ENCODE measurements at regions not wholly inside any gene's neighbourhood (a gene's known extent, or its start where the extent isn't known, plus 50 kb on each side); places are given as distances from the start of the nearest gene placed in this dataset.

- Histone ChIP-seq H3K27ac (ENCODE audit: low read length) (no peak overlapping the region), H3K4me1 (ENCODE audit: control insufficient read depth in 1 of 2, extremely low read depth in 1 of 2, insufficient read depth in 2 of 2, low read length in 2 of 2) (no peaks in the 10 kb centered on the region), H3K4me3 (ENCODE audit: control insufficient read depth in 1 of 2, extremely low read depth in 1 of 2, low read length in 1 of 2) (no peak overlapping the region), H3K9me3 (peaks cover 3% of the 10 kb centered on the region), H3K36me3 (ENCODE audit: control insufficient read depth in 2 of 2, extremely low read depth in 1 of 2, insufficient read depth in 1 of 2, low read length in 1 of 2) (no peaks in the 10 kb centered on the region), H3K27me3 (replicated peaks in 1 of 2; ENCODE audit: control insufficient read depth in 2 of 2, extremely low read depth in 1 of 2, insufficient read depth in 2 of 2, low read length in 1 of 2) (no peaks in the 10 kb centered on the region)
- Mint-ChIP-seq H3K4me1 (no peaks in the 10 kb centered on the region), H3K27ac (no peak overlapping the region), H3K36me3 (no peaks in the 10 kb centered on the region), H3K4me3 (no peak overlapping the region), H3K27me3 (no peaks in the 10 kb centered on the region), H3K9me3 (peaks cover 0 to 6% (median 5%) of the 10 kb centered on the region in 3 donors)
- no peak for ATAC-seq (replicated peaks in 1 of 4)
- no peak for DNase-seq
- POLR2A ChIA-PET = no interaction called here
- CTCF ChIA-PET = no interaction called here
Observed at GRCh38 chr14:48537600-48537999, 862.2 kb upstream of the MDGA2 start.

GRCh38 chr14:48536318-48536717, 860.9 kb upstream of the MDGA2 start:
- H3K27me3 Mint-ChIP-seq = no peaks in the 10 kb centered on the region
- Histone ChIP-seq H3K9me3 (peaks cover 3% of the 10 kb centered on the region), H3K27ac (ENCODE audit: low read length) (no peak overlapping the region), H3K4me1 (ENCODE audit: control insufficient read depth in 1 of 2, extremely low read depth in 1 of 2, insufficient read depth in 2 of 2, low read length in 2 of 2) (no peaks in the 10 kb centered on the region), H3K27me3 (replicated peaks in 1 of 2; ENCODE audit: control insufficient read depth in 2 of 2, extremely low read depth in 1 of 2, insufficient read depth in 2 of 2, low read length in 1 of 2) (no peaks in the 10 kb centered on the region), H3K36me3 (ENCODE audit: control insufficient read depth in 2 of 2, extremely low read depth in 1 of 2, insufficient read depth in 1 of 2, low read length in 1 of 2) (no peaks in the 10 kb centered on the region), H3K4me3 (ENCODE audit: control insufficient read depth in 1 of 2, extremely low read depth in 1 of 2, low read length in 1 of 2) (no peak overlapping the region)
- H3K27ac Mint-ChIP-seq = no peak overlapping the region
- WGBS (ENCODE audit: insufficient coverage) = no CpG with 5 or more reads among the region's 3 CpGs
- H3K4me3 Mint-ChIP-seq = no peak overlapping the region
- H3K36me3 Mint-ChIP-seq = no peaks in the 10 kb centered on the region
- POLR2A ChIA-PET = no interaction called here
- no peak for DNase-seq
- CTCF ChIA-PET = no interaction called here
- no peak for ATAC-seq (replicated peaks in 1 of 4)
- peaks cover 0 to 6% (median 5%) of the 10 kb centered on the region in 3 donors for H3K9me3 Mint-ChIP-seq
- H3K4me1 Mint-ChIP-seq = no peaks in the 10 kb centered on the region

GRCh38 chr14:48527832-48528231, 852.4 kb upstream of the MDGA2 start:
- H3K27me3 ChIP-seq (replicated peaks in 1 of 2; ENCODE audit: control insufficient read depth in 2 of 2, extremely low read depth in 1 of 2, insufficient read depth in 2 of 2, low read length in 1 of 2) = no peaks in the 10 kb centered on the region
- no peak overlapping the region for H3K27ac ChIP-seq (ENCODE audit: low read length)
- H3K4me3 ChIP-seq (ENCODE audit: control insufficient read depth in 1 of 2, extremely low read depth in 1 of 2, low read length in 1 of 2) = no peak overlapping the region
- Mint-ChIP-seq H3K27ac (no peak overlapping the region), H3K36me3 (no peaks in the 10 kb centered on the region), H3K27me3 (no peaks in the 10 kb centered on the region), H3K4me1 (no peaks in the 10 kb centered on the region), H3K9me3 (peaks cover 2 to 19% (median 4%) of the 10 kb centered on the region in 3 donors), H3K4me3 (no peak overlapping the region)
- 53% methylated on average over 2 of the region's 2 CpGs for WGBS (ENCODE audit: insufficient coverage)
- H3K36me3 ChIP-seq (ENCODE audit: control insufficient read depth in 2 of 2, extremely low read depth in 1 of 2, insufficient read depth in 1 of 2, low read length in 1 of 2) = no peaks in the 10 kb centered on the region
- DNase-seq (no peak), ATAC-seq (replicated peaks in 1 of 4) (no peak)
- H3K4me1 ChIP-seq (ENCODE audit: control insufficient read depth in 1 of 2, extremely low read depth in 1 of 2, insufficient read depth in 2 of 2, low read length in 2 of 2) = no peaks in the 10 kb centered on the region
- no peaks in the 10 kb centered on the region for H3K9me3 ChIP-seq
- CTCF ChIA-PET = no interaction called here
- POLR2A ChIA-PET = no interaction called here

GRCh38 chr14:48526307-48526706, 850.9 kb upstream of the MDGA2 start:
- Mint-ChIP-seq H3K4me3 (no peak overlapping the region), H3K4me1 (no peaks in the 10 kb centered on the region), H3K36me3 (no peaks in the 10 kb centered on the region), H3K27me3 (no peaks in the 10 kb centered on the region), H3K27ac (no peak overlapping the region), H3K9me3 (peaks cover 2 to 19% (median 4%) of the 10 kb centered on the region in 3 donors)
- CTCF ChIA-PET = interaction anchor here in 1 of 2 donors (0.6 kb wide), 1 partner anchor 860 kb away, joined by 3 read pairs; no protein-coding TSS in a partner anchor
- no peaks in the 10 kb centered on the region for H3K4me1 ChIP-seq (ENCODE audit: control insufficient read depth in 1 of 2, extremely low read depth in 1 of 2, insufficient read depth in 2 of 2, low read length in 2 of 2)
- ATAC-seq (replicated peaks in 1 of 4) (no peak), DNase-seq (no peak)
- H3K27ac ChIP-seq (ENCODE audit: low read length) = no peak overlapping the region
- POLR2A ChIA-PET = no interaction called here
- no peak overlapping the region for H3K4me3 ChIP-seq (ENCODE audit: control insufficient read depth in 1 of 2, extremely low read depth in 1 of 2, low read length in 1 of 2)
- no peaks in the 10 kb centered on the region for H3K36me3 ChIP-seq (ENCODE audit: control insufficient read depth in 2 of 2, extremely low read depth in 1 of 2, insufficient read depth in 1 of 2, low read length in 1 of 2)
- WGBS (ENCODE audit: insufficient coverage) = 84% methylated on average over 3 of the region's 7 CpGs
- H3K9me3 ChIP-seq = no peaks in the 10 kb centered on the region
- no peaks in the 10 kb centered on the region for H3K27me3 ChIP-seq (replicated peaks in 1 of 2; ENCODE audit: control insufficient read depth in 2 of 2, extremely low read depth in 1 of 2, insufficient read depth in 2 of 2, low read length in 1 of 2)

- H3K36me3 ChIP-seq (ENCODE audit: control insufficient read depth in 2 of 2, extremely low read depth in 1 of 2, insufficient read depth in 1 of 2, low read length in 1 of 2) = no peaks in the 10 kb centered on the region
- H3K27ac Mint-ChIP-seq = no peak overlapping the region
- no peak overlapping the region for H3K4me3 ChIP-seq (ENCODE audit: control insufficient read depth in 1 of 2, extremely low read depth in 1 of 2, low read length in 1 of 2)
- no peak overlapping the region for H3K27ac ChIP-seq (ENCODE audit: low read length)
- H3K4me1 ChIP-seq (ENCODE audit: control insufficient read depth in 1 of 2, extremely low read depth in 1 of 2, insufficient read depth in 2 of 2, low read length in 2 of 2) = no peaks in the 10 kb centered on the region
- H3K27me3 ChIP-seq (replicated peaks in 1 of 2; ENCODE audit: control insufficient read depth in 2 of 2, extremely low read depth in 1 of 2, insufficient read depth in 2 of 2, low read length in 1 of 2) = no peaks in the 10 kb centered on the region
- H3K4me3 Mint-ChIP-seq = no peak overlapping the region
- peaks cover 0 to 3% (median 0%) of the 10 kb centered on the region in 3 donors for H3K9me3 Mint-ChIP-seq
- H3K4me1 Mint-ChIP-seq = no peaks in the 10 kb centered on the region
- no peaks in the 10 kb centered on the region for H3K9me3 ChIP-seq
- no peaks in the 10 kb centered on the region for H3K27me3 Mint-ChIP-seq
- H3K36me3 Mint-ChIP-seq = no peaks in the 10 kb centered on the region
- CTCF ChIA-PET = no interaction called here
- DNase-seq (no peak), ATAC-seq (replicated peaks in 1 of 4) (no peak)
- POLR2A ChIA-PET = no interaction called here
- WGBS (ENCODE audit: insufficient coverage) = no CpG with 5 or more reads among the region's 4 CpGs
Observed at GRCh38 chr14:48504921-48505320, 829.5 kb upstream of the MDGA2 start.

- H3K27ac Mint-ChIP-seq = no peak overlapping the region
- no peaks in the 10 kb centered on the region for H3K27me3 Mint-ChIP-seq
- H3K36me3 Mint-ChIP-seq = no peaks in the 10 kb centered on the region
- H3K4me3 Mint-ChIP-seq = no peak overlapping the region
- Histone ChIP-seq H3K4me3 (ENCODE audit: control insufficient read depth in 1 of 2, extremely low read depth in 1 of 2, low read length in 1 of 2) (no peak overlapping the region), H3K27me3 (replicated peaks in 1 of 2; ENCODE audit: control insufficient read depth in 2 of 2, extremely low read depth in 1 of 2, insufficient read depth in 2 of 2, low read length in 1 of 2) (no peaks in the 10 kb centered on the region), H3K27ac (ENCODE audit: low read length) (no peak overlapping the region), H3K36me3 (ENCODE audit: control insufficient read depth in 2 of 2, extremely low read depth in 1 of 2, insufficient read depth in 1 of 2, low read length in 1 of 2) (no peaks in the 10 kb centered on the region), H3K9me3 (no peaks in the 10 kb centered on the region), H3K4me1 (ENCODE audit: control insufficient read depth in 1 of 2, extremely low read depth in 1 of 2, insufficient read depth in 2 of 2, low read length in 2 of 2) (no peaks in the 10 kb centered on the region)
- no CpG with 5 or more reads among the region's 4 CpGs for WGBS (ENCODE audit: insufficient coverage)
- no peaks in the 10 kb centered on the region for H3K4me1 Mint-ChIP-seq
- ChIA-PET CTCF (no interaction called here), POLR2A (no interaction called here)
- no peak for ATAC-seq (replicated peaks in 1 of 4)
- no peak for DNase-seq
- H3K9me3 Mint-ChIP-seq = peaks cover 0 to 8% (median 3%) of the 10 kb centered on the region in 3 donors
Observed at GRCh38 chr14:48490756-48491155, 815.4 kb upstream of the MDGA2 start.

GRCh38 chr14:48473944-48474343, 798.5 kb upstream of the MDGA2 start:
- no peak overlapping the region for H3K27ac ChIP-seq (ENCODE audit: low read length)
- Mint-ChIP-seq H3K4me1 (no peaks in the 10 kb centered on the region), H3K4me3 (no peak overlapping the region), H3K27ac (no peak overlapping the region), H3K9me3 (peaks cover 3 to 5% (median 4%) of the 10 kb centered on the region in 3 donors), H3K36me3 (no peaks in the 10 kb centered on the region), H3K27me3 (no peaks in the 10 kb centered on the region)
- WGBS (ENCODE audit: insufficient coverage) = no CpG with 5 or more reads among the region's 1 CpG
- POLR2A ChIA-PET = no interaction called here
- no peaks in the 10 kb centered on the region for H3K4me1 ChIP-seq (ENCODE audit: control insufficient read depth in 1 of 2, extremely low read depth in 1 of 2, insufficient read depth in 2 of 2, low read length in 2 of 2)
- H3K9me3 ChIP-seq = no peaks in the 10 kb centered on the region
- ATAC-seq (replicated peaks in 1 of 4) (no peak), DNase-seq (no peak)
- no peak overlapping the region for H3K4me3 ChIP-seq (ENCODE audit: control insufficient read depth in 1 of 2, extremely low read depth in 1 of 2, low read length in 1 of 2)
- no peaks in the 10 kb centered on the region for H3K36me3 ChIP-seq (ENCODE audit: control insufficient read depth in 2 of 2, extremely low read depth in 1 of 2, insufficient read depth in 1 of 2, low read length in 1 of 2)
- no peaks in the 10 kb centered on the region for H3K27me3 ChIP-seq (replicated peaks in 1 of 2; ENCODE audit: control insufficient read depth in 2 of 2, extremely low read depth in 1 of 2, insufficient read depth in 2 of 2, low read length in 1 of 2)
- CTCF ChIA-PET = no interaction called here
